Epithelial cell of esophagus (primary cell): ENCODE measurements at regions not wholly inside any gene's neighbourhood (a gene's known extent, or its start where the extent isn't known, plus 50 kb on each side); places are given as distances from the start of the nearest gene placed in this dataset.

ENCODE experiments used
- DNase-seq: peaks from one replicate; pipeline ENCODE4 v3.0.0; 2010; ENCODE audit warnings: low read depth
- H3K4me3 ChIP-seq: 2 replicates; pipeline ENCODE4 v1.5.1; 2011; ENCODE audit warnings: mild to moderate bottlenecking, low read length, control low read depth
- TF ChIP-seq, protein P1 (sequence below): IDR thresholded peaks from 2 replicates; pipeline ENCODE4 v1.5.1; 2011; ENCODE audit warnings: low read depth, mild to moderate bottlenecking, low read length, control low read depth, inconsistent platforms; ENCODE audit not compliant: insufficient read depth; ENCODE audit errors: missing control alignments

DNA sequence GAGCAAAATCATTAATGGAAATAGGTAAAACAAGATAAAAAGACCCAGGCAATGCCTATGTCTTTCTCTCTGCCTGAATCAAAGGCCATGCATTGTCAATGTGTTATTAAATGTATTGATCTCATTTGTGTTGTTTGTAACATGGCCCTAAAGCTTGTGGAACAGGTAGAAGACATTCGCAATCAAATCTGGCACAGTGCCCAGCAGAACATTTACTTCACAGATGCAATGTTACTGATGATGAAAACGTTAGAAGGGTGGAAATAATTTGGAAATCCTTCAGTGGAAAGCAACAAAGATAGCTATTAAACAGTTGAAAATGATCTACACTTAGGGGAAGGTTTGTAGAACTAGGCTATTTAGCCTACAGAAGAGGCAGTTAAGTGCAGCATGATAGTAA lies 368.2 kb downstream of the EPHA4 start:
- no peak overlapping the region for H3K4me3 ChIP-seq
- TF ChIP-seq, protein P1, sequence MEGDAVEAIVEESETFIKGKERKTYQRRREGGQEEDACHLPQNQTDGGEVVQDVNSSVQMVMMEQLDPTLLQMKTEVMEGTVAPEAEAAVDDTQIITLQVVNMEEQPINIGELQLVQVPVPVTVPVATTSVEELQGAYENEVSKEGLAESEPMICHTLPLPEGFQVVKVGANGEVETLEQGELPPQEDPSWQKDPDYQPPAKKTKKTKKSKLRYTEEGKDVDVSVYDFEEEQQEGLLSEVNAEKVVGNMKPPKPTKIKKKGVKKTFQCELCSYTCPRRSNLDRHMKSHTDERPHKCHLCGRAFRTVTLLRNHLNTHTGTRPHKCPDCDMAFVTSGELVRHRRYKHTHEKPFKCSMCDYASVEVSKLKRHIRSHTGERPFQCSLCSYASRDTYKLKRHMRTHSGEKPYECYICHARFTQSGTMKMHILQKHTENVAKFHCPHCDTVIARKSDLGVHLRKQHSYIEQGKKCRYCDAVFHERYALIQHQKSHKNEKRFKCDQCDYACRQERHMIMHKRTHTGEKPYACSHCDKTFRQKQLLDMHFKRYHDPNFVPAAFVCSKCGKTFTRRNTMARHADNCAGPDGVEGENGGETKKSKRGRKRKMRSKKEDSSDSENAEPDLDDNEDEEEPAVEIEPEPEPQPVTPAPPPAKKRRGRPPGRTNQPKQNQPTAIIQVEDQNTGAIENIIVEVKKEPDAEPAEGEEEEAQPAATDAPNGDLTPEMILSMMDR, result no peak
- peak; percentile 51 for DNase-seq

DNA sequence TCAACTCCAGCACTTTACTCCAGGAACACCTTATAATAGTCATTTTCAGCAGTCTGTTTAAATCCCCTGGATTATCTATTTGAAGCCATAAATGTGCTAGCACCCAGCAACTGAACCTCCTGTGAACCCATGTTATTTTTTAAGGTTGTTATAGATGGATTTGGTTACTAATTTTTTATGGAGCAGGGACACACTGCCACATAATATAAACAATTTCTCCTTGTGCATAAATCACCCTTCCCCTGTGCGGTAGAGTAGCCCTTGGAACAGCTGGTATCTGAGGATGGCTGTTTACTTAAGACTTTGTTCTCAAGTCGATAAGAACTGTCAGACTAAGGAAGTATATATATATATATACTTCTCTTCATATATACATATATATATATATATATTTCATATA lies 367.4 kb downstream of the EPHA4 start:
- H3K4me3 ChIP-seq, result no peak overlapping the region
- DNase-seq, result no peak
- TF ChIP-seq, protein P1, result no peak

DNA sequence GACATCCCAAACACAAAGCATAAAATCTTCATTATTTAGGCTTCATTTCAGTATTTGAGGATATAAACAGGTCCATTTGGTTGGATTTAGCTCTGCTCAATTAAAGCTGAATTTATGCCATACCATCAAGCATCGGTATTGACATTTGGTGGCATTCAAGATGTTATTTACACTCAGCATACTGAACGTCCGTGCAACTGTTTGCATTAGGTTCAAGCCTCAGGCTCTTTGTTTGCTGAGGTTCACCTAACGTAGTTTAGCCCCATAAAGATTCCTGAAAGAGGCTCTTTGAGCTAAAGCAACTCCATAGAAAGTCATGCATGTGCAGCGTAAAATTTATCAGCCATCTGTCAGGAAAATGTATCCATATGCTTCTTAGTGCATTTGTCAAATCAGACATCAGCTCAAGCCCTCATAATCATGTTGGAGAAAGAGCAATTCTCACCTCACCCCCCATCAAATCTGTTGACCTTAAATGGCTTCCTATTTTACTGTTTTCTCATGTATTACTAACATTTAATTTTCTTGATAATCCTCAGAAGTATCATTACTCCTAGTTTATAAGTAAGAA lies 366.9 kb downstream of the EPHA4 start:
- DNase-seq, result no peak
- no peak overlapping the region for H3K4me3 ChIP-seq
- TF ChIP-seq, protein P1, result no peak

DNA sequence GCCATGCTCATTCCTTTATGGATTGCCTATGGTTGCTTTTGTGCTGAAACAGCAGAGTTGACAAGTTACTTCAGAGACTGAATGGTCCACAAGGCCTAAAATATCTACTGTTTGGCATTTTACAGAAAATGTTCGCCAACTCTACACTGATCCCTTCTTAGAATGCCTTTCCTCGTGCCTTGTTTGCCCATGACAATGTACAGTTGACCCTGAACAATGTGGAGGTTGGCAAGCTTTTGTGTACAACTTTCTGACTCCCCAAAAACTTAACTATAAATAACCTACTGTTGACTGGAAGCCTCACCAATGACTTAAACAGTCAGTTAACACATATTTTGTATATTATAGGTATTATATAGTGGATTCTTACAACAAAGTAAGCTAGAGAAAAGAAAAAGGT lies 361.4 kb downstream of the EPHA4 start:
- H3K4me3 ChIP-seq, result no peak overlapping the region
- TF ChIP-seq, protein P1, result no peak
- no peak for DNase-seq

DNA sequence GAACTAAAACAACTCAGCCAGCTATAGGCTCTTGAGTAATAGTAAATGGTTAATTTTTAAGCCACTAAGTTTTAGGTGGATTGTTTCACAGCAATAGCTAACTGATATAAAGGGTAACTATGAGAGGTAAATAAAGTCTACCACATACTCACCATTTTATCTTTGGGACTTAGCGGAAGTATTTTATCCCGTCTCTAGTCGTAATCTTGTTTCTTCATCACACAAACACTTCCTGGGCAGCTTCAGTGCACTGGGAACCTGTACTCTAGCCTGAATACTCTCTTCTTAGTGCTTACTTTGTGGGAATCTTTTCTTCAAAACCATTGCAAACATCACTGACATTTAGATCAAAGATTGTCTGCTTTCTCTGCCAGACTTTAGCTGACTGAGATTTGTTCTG lies 360.5 kb downstream of the EPHA4 start:
- no peak overlapping the region for H3K4me3 ChIP-seq
- no peak for DNase-seq
- TF ChIP-seq, protein P1, result no peak

DNA sequence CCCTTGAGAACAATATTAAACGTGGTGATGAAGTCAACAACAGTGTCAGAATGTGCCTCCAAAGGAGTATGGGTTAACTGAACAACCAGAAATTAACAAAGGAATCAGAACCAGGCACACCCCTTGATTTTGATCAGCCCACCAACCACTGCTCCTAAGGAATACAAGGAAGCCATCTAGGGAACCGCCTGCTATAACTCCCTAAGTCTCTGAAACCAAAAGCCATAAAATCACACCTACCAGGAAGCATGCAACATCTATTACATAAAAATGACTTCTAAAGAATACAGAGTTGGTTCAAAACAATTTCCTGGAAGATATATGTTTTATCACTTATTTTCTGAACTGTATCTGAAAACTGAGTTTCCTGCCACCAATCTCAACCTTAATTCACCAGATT lies 360.0 kb downstream of the EPHA4 start:
- H3K4me3 ChIP-seq, result no peak overlapping the region
- TF ChIP-seq, protein P1, result no peak
- no peak for DNase-seq

DNA sequence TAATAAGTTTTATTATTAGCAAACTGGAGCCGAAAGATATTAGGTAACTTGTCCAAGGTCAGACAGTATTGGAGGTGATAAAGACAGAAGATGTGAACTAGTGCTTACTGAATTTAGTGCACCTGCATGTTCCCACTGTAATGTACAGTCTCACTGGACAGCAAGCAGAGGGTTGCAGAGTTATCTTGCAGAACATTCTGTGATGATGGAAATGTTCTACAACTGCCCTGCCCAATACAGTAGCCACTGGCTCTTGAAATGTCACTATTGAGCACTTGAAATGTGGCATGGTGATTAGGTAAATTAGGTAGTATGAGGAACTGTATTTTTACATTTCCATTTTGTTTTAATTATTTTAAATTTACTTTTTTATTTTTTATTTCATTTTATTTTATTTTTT lies 356.6 kb downstream of the EPHA4 start:
- DNase-seq, result no peak
- TF ChIP-seq, protein P1, result no peak
- H3K4me3 ChIP-seq, result no peak overlapping the region
